DMS153 treated with DMSO at 0.1 percent for 48 hours (cell line): ENCODE measurements at regions not wholly inside any gene's neighbourhood (a gene's known extent, or its start where the extent isn't known, plus 50 kb on each side); places are given as distances from the start of the nearest gene placed in this dataset.
A peak's percentile ranks its signal among the peaks of the same experiment; 100 is the strongest.

Experiments used
- DNase-seq: peaks from one replicate; lab custom pipeline; 2025; ENCODE audit not compliant: unreplicated experiment; lab: John Stamatoyannopoulos, UW

GRCh38 chr2:37781028-37781427 is 109.6 kb upstream of the CDC42EP3 start:
- DNase-seq, result peak; percentile 31

GRCh38 chr2:37782155-37782673 is 110.8 kb upstream of the CDC42EP3 start:
- peak; percentile 23 for DNase-seq

GRCh38 chr2:37782721-37783371 is 111.4 kb upstream of the CDC42EP3 start:
- peak; percentile 83 for DNase-seq

- DNase-seq, result no peak
Observed at GRCh38 chr2:37783545-37783944, 112.1 kb upstream of the CDC42EP3 start.

- no peak for DNase-seq
Observed at GRCh38 chr2:37784071-37784758, 112.8 kb upstream of the CDC42EP3 start.

GRCh38 chr2:37784759-37785149 is 113.3 kb upstream of the CDC42EP3 start:
- DNase-seq, result peak; percentile 18

GRCh38 chr2:37786191-37786698 is 114.8 kb upstream of the CDC42EP3 start:
- DNase-seq, result no peak

GRCh38 chr2:37786854-37787253 is 115.4 kb upstream of the CDC42EP3 start:
- DNase-seq, result peak; percentile 98

GRCh38 chr2:37788602-37789209 is 117.3 kb upstream of the CDC42EP3 start:
- DNase-seq, result no peak

- no peak for DNase-seq
Observed at GRCh38 chr2:37790019-37790418, 118.6 kb upstream of the CDC42EP3 start.

- no peak for DNase-seq
Observed at GRCh38 chr2:37790462-37790861, 119.0 kb upstream of the CDC42EP3 start.

- no peak for DNase-seq
Observed at GRCh38 chr2:37792366-37792765, 120.9 kb upstream of the CDC42EP3 start.

- DNase-seq, result no peak
Observed at GRCh38 chr2:37793004-37793403, 121.6 kb upstream of the CDC42EP3 start.

GRCh38 chr2:37794717-37795116 is 123.3 kb upstream of the CDC42EP3 start:
- no peak for DNase-seq

GRCh38 chr2:37795456-37795855 is 124.0 kb upstream of the CDC42EP3 start:
- no peak for DNase-seq

- DNase-seq, result no peak
Observed at GRCh38 chr2:37795938-37796337, 124.5 kb upstream of the CDC42EP3 start.

GRCh38 chr2:37796481-37796880 is 125.0 kb upstream of the CDC42EP3 start:
- no peak for DNase-seq

GRCh38 chr2:37797081-37797480 is 125.6 kb upstream of the CDC42EP3 start:
- no peak for DNase-seq

- no peak for DNase-seq
Observed at GRCh38 chr2:37798315-37799005, 126.6 kb upstream of the RMDN2 start.

- no peak for DNase-seq
Observed at GRCh38 chr2:37800176-37800858, 124.8 kb upstream of the RMDN2 start.
